ENCODE measurements at regions not wholly inside any gene's neighbourhood (a gene's known extent, or its start where the extent isn't known, plus 50 kb on each side); places are given as distances from the start of the nearest gene placed in this dataset.

DNA sequence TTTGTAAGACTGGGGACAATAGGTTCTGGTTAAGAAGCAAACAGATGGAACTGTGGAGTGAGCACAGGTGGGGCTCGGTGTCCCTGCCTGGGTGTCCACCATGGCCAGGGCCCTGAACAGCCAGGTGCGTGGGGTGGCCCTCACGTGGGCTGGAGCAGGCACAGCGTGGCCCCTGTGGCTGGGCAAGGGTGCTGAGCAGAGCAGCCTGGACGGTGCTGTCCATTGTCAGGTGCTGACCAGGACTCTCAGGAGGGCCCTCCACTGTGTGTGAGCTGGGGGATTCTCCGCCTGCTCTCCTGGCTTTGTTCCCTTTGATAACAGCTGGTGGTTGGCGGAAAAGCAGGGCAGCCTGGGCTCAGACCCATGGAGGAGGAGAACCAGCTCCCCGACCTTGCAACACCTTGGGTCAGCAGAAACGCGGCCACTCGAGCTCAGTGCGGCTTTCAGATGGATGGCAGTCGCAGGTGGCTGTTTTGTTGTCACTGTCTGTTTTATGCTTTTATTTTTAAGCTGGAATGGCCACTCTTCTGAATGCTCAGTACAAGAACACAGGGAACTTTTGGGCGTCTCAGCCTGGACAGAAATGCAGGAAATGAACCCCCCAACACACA, 273.9 kb upstream of the ADARB2 start:
- no peak overlapping the region for H3K4me2 ChIP-seq
- H3K9me3 ChIP-seq (ENCODE audit: low read depth) = no peaks in the 10 kb centered on the region
- no peaks in the 10 kb centered on the region for H3K9me2 ChIP-seq (replicated peaks; ENCODE audit: insufficient read depth)
- no peaks in the 10 kb centered on the region for H3K36me3 ChIP-seq (replicated peaks; ENCODE audit: insufficient read depth, low read depth)
- no peak overlapping the region for H2AFZ ChIP-seq
- H3K4me3 ChIP-seq = no peak overlapping the region
- 75% methylated on average over 14 of the region's 14 CpGs for WGBS (ENCODE audit: low lambda C conversion rate, missing lambda C conversion rate)
- DNase-seq (ENCODE audit: low spot score) = no peak
- no peaks in the 10 kb centered on the region for H3K79me2 ChIP-seq
- no peaks in the 10 kb centered on the region for H3K27me3 ChIP-seq
- TF ChIP-seq, protein P1, sequence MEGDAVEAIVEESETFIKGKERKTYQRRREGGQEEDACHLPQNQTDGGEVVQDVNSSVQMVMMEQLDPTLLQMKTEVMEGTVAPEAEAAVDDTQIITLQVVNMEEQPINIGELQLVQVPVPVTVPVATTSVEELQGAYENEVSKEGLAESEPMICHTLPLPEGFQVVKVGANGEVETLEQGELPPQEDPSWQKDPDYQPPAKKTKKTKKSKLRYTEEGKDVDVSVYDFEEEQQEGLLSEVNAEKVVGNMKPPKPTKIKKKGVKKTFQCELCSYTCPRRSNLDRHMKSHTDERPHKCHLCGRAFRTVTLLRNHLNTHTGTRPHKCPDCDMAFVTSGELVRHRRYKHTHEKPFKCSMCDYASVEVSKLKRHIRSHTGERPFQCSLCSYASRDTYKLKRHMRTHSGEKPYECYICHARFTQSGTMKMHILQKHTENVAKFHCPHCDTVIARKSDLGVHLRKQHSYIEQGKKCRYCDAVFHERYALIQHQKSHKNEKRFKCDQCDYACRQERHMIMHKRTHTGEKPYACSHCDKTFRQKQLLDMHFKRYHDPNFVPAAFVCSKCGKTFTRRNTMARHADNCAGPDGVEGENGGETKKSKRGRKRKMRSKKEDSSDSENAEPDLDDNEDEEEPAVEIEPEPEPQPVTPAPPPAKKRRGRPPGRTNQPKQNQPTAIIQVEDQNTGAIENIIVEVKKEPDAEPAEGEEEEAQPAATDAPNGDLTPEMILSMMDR (IDR thresholded peaks at IDR 0.05; ENCODE audit: poor library complexity) = no peak
- TF ChIP-seq EZH2 (IDR thresholded peaks at IDR 0.05; ENCODE audit: borderline replicate concordance) (no peak), EZH2phosphoT487 (IDR thresholded peaks at IDR 0.05; ENCODE audit: low read depth, severe bottlenecking, unreplicated experiment) (no peak)
- H3K27ac ChIP-seq = no peak overlapping the region
- H4K20me1 ChIP-seq (ENCODE audit: insufficient read depth, poor library complexity, severe bottlenecking) = no peaks in the 10 kb centered on the region
- no peaks in the 10 kb centered on the region for H3K4me1 ChIP-seq (ENCODE audit: insufficient read depth)

DNA sequence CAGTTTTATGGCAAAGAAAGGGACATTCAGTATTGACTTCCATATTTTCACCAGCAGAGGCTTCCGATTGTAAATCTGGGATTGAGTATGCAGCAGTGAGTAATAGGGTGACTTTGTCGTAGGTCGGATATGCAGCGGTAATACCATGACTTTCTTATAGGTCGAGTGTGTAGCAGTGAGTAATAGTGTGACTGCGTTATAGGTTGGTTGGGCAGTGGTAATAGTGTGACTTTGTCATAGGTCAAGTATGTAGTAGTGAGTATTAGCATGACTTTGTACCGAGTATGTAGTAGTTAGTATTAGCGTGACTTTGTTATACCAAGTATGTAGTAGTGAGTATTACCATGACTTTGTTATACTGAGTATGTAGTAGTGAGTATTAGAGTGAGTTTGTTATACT, 268.2 kb upstream of the ADARB2 start:
- Histone ChIP-seq H3K79me2 (no peaks in the 10 kb centered on the region), H3K36me3 (replicated peaks; ENCODE audit: insufficient read depth, low read depth) (no peaks in the 10 kb centered on the region), H3K9me3 (ENCODE audit: low read depth) (no peaks in the 10 kb centered on the region), H3K4me2 (no peak overlapping the region), H3K4me3 (no peak overlapping the region), H3K9me2 (replicated peaks; ENCODE audit: insufficient read depth) (no peaks in the 10 kb centered on the region), H4K20me1 (ENCODE audit: insufficient read depth, poor library complexity, severe bottlenecking) (no peaks in the 10 kb centered on the region), H3K27me3 (no peaks in the 10 kb centered on the region), H2AFZ (no peak overlapping the region), H3K27ac (no peak overlapping the region), H3K4me1 (ENCODE audit: insufficient read depth) (no peaks in the 10 kb centered on the region)
- no peak for DNase-seq (ENCODE audit: low spot score)
- WGBS (ENCODE audit: low lambda C conversion rate, missing lambda C conversion rate) = 93% methylated on average over 8 of the region's 8 CpGs
- TF ChIP-seq EZH2 (IDR thresholded peaks at IDR 0.05; ENCODE audit: borderline replicate concordance) (no peak), EZH2phosphoT487 (IDR thresholded peaks at IDR 0.05; ENCODE audit: low read depth, severe bottlenecking, unreplicated experiment) (no peak)
- TF ChIP-seq, protein P1 (IDR thresholded peaks at IDR 0.05; ENCODE audit: poor library complexity) = no peak

DNA sequence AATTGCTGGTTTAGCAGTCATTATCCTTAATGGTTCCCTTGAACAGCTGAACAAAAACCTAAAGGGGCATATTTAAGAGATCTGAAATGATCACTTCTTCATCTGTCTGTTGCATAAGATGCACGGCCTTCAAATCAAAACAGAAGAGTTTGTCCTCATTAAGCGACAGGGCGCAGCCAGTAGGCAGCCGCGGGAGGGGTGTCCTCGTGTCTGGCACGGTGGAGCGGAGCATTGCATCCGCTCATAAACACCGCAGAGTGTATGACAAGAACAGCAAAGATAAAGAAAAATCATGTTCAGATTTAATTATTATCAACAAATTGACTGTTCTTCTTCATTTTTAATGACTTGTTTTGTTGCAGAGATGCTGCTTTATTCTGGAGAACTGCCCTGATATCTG, 255.6 kb upstream of the ADARB2 start:
- H3K79me2 ChIP-seq = no peaks in the 10 kb centered on the region
- no peak overlapping the region for H2AFZ ChIP-seq
- H3K9me2 ChIP-seq (replicated peaks; ENCODE audit: insufficient read depth) = no peaks in the 10 kb centered on the region
- WGBS (ENCODE audit: low lambda C conversion rate, missing lambda C conversion rate) = 95% methylated on average over 10 of the region's 10 CpGs
- no peak overlapping the region for H3K4me2 ChIP-seq
- H3K4me3 ChIP-seq = no peak overlapping the region
- H4K20me1 ChIP-seq (ENCODE audit: insufficient read depth, poor library complexity, severe bottlenecking) = no peaks in the 10 kb centered on the region
- H3K36me3 ChIP-seq (replicated peaks; ENCODE audit: insufficient read depth, low read depth) = no peaks in the 10 kb centered on the region
- H3K27me3 ChIP-seq = no peaks in the 10 kb centered on the region
- H3K27ac ChIP-seq = no peak overlapping the region
- no peaks in the 10 kb centered on the region for H3K9me3 ChIP-seq (ENCODE audit: low read depth)
- TF ChIP-seq, protein P1 (IDR thresholded peaks at IDR 0.05; ENCODE audit: poor library complexity) = no peak
- H3K4me1 ChIP-seq (ENCODE audit: insufficient read depth) = no peaks in the 10 kb centered on the region
- DNase-seq (ENCODE audit: low spot score) = no peak

DNA sequence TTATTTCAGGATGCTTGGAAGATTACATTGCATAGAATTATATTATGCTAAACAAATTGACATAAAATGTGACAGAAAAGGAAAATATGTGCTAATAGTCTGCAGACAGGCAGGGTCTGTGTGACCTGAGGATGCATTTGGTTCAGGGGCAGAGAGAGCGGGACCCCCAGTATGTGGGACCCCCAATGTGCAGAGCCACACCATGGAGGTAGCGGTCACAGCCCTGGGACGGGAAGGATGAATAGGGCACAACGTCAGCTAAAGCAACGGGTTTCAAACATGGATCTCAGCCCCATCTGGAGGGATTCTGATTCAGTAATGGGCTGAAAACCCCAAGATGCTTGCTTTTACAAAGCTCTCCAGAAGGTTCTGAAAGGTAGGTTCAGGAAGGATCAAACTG, 251.8 kb upstream of the ADARB2 start:
- WGBS (ENCODE audit: low lambda C conversion rate, missing lambda C conversion rate) = 92% methylated on average over 5 of the region's 5 CpGs
- no peaks in the 10 kb centered on the region for H3K27me3 ChIP-seq
- no peaks in the 10 kb centered on the region for H4K20me1 ChIP-seq (ENCODE audit: insufficient read depth, poor library complexity, severe bottlenecking)
- no peak overlapping the region for H3K4me2 ChIP-seq
- H2AFZ ChIP-seq = no peak overlapping the region
- no peaks in the 10 kb centered on the region for H3K4me1 ChIP-seq (ENCODE audit: insufficient read depth)
- no peak overlapping the region for H3K27ac ChIP-seq
- no peak for DNase-seq (ENCODE audit: low spot score)
- H3K9me3 ChIP-seq (ENCODE audit: low read depth) = no peaks in the 10 kb centered on the region
- H3K36me3 ChIP-seq (replicated peaks; ENCODE audit: insufficient read depth, low read depth) = no peaks in the 10 kb centered on the region
- no peak for TF ChIP-seq EZH2phosphoT487 (IDR thresholded peaks at IDR 0.05; ENCODE audit: low read depth, severe bottlenecking, unreplicated experiment)
- TF ChIP-seq, protein P1 (IDR thresholded peaks at IDR 0.05; ENCODE audit: poor library complexity) = no peak
- no peak for TF ChIP-seq EZH2 (IDR thresholded peaks at IDR 0.05; ENCODE audit: borderline replicate concordance)
- no peaks in the 10 kb centered on the region for H3K79me2 ChIP-seq
- no peak overlapping the region for H3K4me3 ChIP-seq
- no peaks in the 10 kb centered on the region for H3K9me2 ChIP-seq (replicated peaks; ENCODE audit: insufficient read depth)
